NCI-H1092 (cell line): ENCODE measurements at regions not wholly inside any gene's neighbourhood (a gene's known extent, or its start where the extent isn't known, plus 50 kb on each side); places are given as distances from the start of the nearest gene placed in this dataset.
"Not testable (repeated sequence)": the region's sequence is repeated elsewhere in the genome, so short reads cannot be mapped to it uniquely, and the experiment has no call there.

Experiments used
- DNase-seq: peaks from one replicate; lab custom pipeline; 2025; lab: John Stamatoyannopoulos, UW

DNA sequence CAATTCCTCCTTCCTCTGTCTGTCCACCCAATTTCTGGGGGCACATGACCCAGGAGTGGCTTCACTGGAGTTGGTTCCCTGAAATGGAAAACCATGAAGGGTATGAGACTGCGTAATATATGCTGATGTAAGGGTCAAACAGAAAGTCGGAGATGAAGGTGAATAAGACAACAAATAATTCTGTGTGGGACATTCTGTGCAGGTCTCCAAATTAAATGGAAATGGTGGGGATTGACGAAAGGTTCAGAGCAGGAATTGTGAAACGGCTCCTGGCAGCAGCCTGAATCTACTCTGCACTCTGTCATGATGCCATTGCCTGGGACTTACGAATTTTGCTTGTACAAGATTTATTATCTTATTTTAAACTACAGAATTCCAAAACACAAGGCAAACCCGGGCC, 174.8 kb upstream of the RORA start:
- DNase-seq, result no peak

DNA sequence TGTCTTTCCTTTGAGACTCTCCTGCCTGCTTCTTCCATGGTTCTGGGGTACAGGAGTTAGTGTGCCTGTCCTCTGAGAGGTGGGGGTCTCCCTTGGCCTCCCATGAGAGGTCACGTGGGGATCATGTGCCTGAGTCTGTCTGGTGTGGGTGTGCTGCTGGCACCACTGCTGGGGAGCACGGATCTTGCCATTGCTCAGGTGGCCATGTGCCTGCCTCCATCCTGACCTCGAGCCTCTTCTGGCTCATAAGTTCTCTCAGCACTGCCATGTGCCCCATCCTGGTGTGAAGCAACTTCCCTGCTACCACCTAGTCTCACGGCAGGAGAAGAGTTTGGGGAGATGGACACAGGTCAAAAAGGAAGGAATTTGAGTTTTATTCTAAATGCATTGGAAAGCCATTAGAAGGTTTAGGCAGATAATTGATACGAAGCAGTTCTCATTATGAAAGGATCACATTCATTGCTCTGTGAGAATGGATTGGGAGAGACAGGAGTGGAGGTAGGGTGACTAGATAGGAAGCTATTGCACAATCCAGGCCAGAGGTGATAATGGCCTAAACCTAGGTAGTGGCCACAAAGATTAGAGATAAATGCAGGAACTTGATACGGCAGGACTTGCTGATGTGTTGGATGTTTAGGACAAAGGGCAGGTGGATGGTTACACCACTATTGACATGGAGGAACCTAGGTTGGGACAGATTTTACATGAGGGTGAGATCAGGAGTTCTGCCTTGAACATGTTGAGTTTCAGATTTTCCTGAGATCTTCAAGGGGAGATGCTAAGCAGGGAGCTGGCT, 173.0 kb upstream of the RORA start:
- DNase-seq, result no peak

DNA sequence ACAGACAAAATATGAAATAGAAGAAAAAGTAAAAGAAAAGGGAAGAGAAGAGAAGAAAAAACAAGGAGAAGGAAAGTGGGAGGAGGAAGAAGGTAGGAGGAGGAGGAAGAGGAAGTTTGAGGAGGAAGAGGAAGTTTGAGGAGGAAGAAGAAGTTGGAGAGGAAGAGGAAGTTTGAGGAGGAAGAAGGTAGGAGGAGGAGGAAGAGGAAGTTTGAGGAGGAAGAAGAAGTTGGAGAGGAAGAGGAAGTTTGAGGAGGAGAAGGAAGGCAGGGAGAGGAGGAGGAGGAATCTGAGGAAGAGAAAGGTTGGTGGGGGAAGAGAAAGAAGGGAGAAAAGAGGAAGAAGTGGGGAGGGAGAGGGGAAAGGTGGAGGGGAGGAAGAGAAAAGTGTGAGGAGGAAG, 169.2 kb upstream of the RORA start:
- no peak for DNase-seq

- DNase-seq, result no peak
Observed at GRCh38 chr15:61396235-61396919, 167.3 kb upstream of the RORA start.

DNA sequence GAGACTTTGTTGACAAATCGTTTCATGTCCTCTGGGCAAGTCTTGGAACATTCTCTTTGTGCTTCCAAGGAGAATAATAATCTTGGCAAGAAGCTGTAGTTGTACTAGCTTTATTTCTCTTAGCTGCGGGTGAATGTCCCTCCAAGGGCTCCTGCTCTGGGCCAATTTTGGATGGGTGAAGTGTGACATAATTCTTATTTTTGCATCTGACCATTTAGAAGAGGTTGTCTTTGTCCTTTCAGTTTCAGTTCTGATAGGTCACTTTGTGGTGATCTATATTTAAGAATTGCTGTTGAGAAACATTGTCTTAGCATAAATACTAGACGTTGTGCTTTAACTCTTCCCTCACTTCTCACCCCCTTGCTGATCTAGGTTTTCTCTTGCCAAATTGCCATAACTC, 164.8 kb upstream of the RORA start:
- DNase-seq, result no peak

- DNase-seq, result no peak
Observed at GRCh38 chr15:61393524-61393923, 164.4 kb upstream of the RORA start.

DNA sequence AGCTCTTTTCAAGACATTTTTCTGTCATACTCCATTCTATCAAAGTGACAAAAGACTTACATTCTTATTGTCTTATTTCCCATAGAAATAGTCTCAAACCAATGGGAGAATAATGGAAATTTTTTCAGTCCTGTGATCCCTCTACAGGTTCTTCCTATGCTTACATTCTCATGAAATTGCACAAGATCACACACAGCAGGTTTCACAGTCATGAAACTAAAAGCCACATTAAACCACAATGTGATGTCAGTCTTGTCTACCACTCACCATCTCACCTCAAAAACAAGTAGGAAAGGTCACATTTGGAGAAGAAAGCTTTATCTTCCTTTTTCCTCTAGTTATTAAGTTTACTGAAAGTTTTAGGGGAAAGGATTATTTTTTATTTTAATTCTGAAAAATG, 161.0 kb upstream of the RORA start:
- no peak for DNase-seq

GRCh38 chr15:61389334-61390028, 160.4 kb upstream of the RORA start:
- no peak for DNase-seq

DNA sequence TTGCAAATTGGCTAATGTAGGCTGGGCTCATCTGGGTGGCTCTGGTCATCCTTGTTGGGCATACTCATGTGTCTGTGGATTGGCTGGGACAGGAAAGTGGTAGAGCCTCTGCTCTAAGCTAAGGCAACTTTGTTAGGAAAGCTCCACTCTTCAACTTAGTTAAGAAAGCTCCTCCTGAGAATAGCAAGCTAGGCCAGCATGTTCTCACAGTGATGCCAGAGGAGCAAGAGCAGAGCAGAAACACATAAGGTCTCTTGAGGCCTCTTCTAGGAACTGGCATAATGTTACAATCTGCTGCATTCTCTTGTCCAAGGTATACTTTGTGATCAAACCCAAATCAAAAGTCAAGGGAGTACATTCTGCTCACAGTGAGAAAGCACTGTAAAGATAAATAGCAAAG, 158.6 kb upstream of the RORA start:
- no peak for DNase-seq

GRCh38 chr15:61383421-61383820, 154.3 kb upstream of the RORA start:
- no peak for DNase-seq

DNA sequence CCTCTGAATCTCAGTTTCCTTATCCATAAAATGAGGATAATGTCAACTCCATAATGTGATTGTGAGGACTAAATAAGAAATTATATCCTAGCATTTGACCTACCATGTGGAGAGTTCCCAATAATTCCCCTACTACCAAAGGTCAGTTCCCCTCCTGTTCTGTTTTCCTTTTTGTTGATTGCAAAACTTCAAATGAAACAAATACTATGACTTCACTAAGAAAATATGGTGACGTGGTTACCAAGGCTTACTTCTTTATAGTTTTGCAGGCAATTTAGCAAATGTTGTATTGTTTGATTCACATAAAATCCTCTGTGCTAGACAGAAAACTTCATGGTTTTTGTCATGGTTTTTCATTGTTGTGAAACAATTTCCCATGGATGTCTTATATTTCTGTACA, 153.8 kb upstream of the RORA start:
- DNase-seq, result no peak

GRCh38 chr15:61381501-61381900, 152.4 kb upstream of the RORA start:
- no peak for DNase-seq

DNA sequence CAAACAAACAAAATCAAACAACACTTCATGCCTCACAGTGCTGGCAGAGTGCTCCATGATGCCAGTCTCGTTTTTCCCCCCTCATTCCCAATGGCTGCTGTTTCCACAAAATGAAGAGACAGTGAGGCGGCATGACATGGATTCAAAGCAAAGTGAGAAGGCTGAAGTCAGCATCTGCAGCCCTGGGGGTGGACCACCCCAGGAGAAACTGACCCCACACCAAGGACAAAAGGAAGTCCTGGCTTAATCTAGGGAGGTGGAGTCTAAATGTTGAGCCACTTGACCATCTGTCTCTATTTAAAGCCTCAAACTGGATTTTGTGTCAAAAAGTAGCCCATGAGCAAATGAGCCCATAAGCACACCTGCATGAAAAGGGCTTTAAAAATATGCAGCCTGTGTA, 151.2 kb upstream of the RORA start:
- no peak for DNase-seq

GRCh38 chr15:61379005-61379404, 149.9 kb upstream of the RORA start:
- no peak for DNase-seq

GRCh38 chr15:61376961-61377360, 147.9 kb upstream of the RORA start:
- DNase-seq, result no peak

- DNase-seq, result no peak
Observed at GRCh38 chr15:61376516-61376915, 147.4 kb upstream of the RORA start.

DNA sequence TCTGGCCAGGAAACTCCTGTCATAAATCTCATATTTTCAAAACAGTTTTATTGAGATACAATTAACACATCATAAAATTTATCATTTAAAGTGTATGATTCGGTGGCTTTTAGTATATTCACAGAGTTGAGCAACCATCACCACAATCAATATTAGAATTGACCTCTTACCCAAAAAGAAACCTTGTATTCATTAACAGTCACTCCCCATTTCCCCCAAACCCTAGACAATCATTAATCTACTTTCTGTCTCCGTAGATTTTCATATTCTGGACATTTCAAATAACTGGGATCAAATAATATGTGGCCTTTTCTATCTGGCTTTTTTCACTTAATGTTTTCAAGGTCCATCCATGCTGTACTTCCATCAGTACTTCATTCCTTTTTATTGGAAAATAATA, 145.7 kb upstream of the RORA start:
- no peak for DNase-seq

DNA sequence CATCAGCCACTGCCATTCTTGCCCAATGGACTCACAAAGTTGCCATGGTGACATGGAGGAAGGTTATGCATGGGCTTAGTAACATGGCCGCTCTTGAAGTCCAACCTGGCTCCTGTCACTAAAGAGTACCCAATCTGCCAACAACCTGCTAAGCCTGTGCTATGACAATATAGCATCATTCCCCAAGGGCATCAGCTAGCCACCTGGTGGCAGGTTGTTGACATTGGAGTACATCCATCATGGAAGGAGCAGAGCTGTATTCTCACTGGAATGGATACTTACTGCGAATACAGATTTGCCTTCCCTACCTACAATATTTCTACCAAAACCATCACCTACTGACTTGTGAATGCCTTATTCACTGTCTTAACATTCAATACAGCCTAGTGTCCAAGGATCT, 138.9 kb upstream of the RORA start:
- DNase-seq, result no peak

- DNase-seq, result no peak
Observed at GRCh38 chr15:61364871-61365270, 135.8 kb upstream of the RORA start.

GRCh38 chr15:61362912-61363311, 133.8 kb upstream of the RORA start:
- not testable (repeated sequence) for DNase-seq

- DNase-seq, result no peak
Observed at GRCh38 chr15:61344293-61344692, 115.2 kb upstream of the RORA start.

- DNase-seq, result no peak
Observed at GRCh38 chr15:61342390-61342789, 113.3 kb upstream of the RORA start.

GRCh38 chr15:61339516-61339915, 110.4 kb upstream of the RORA start:
- no peak for DNase-seq
